Keratinocyte (primary cell): ENCODE measurements at regions not wholly inside any gene's neighbourhood (a gene's known extent, or its start where the extent isn't known, plus 50 kb on each side); places are given as distances from the start of the nearest gene placed in this dataset.
A peak's percentile ranks its signal among the peaks of the same experiment; 100 is the strongest.

Experiments
- DNase-seq: peaks from one replicate; pipeline ENCODE4 v3.0.0-alpha.2; 2011; ENCODE audit warnings: low read depth, missing footprints, low spot score
- FAIRE-seq: peaks from 2 replicates; lab custom pipeline; 2011; peaks lifted over from hg19 to GRCh38; lab: Jason Lieb, UNC
- H2AFZ ChIP-seq: 2 replicates; pipeline ENCODE4 v1.6.0; 2012; ENCODE audit warnings: low read length, control low read depth, inconsistent platforms; ENCODE audit not compliant: control insufficient read depth
- H3K27ac ChIP-seq: 2 replicates; pipeline ENCODE4 v1.5.1; 2011; ENCODE audit warnings: low read length; ENCODE audit not compliant: control insufficient read depth, insufficient read depth
- H3K27me3 ChIP-seq: 3 replicates; pipeline ENCODE4 v1.6.0; 2011; ENCODE audit warnings: low read length; ENCODE audit not compliant: control insufficient read depth, insufficient read depth; ENCODE audit errors: extremely low read depth
- H3K36me3 ChIP-seq, 2 experiments: 2 replicates in 1 of 2; 3 replicates in 1 of 2; pipeline ENCODE4 v1.5.1; 2011; ENCODE audit warnings: low read length in 2 of 2, mild to moderate bottlenecking in 1 of 2; ENCODE audit not compliant: control insufficient read depth in 2 of 2, insufficient read depth in 2 of 2; ENCODE audit errors: extremely low read depth in 1 of 2
- H3K4me1 ChIP-seq: 3 replicates; pipeline ENCODE4 v1.5.1; 2011; ENCODE audit warnings: low read length; ENCODE audit not compliant: control insufficient read depth, insufficient read depth; ENCODE audit errors: extremely low read depth
- H3K4me2 ChIP-seq: 3 replicates; pipeline ENCODE4 v1.6.0; 2011; ENCODE audit warnings: low read depth, low read length; ENCODE audit not compliant: control insufficient read depth, insufficient read depth; ENCODE audit errors: extremely low read depth
- H3K4me3 ChIP-seq, 3 experiments: fragments of 200-600 bp in 1 of 3; sonication (generic) in 1 of 3; 2 replicates in 2 of 3; 3 replicates in 1 of 3; pipeline ENCODE4 v1.5.1; 2011 to 2016; ENCODE audit warnings: low read length in 3 of 3, mild to moderate bottlenecking in 3 of 3, control low read depth in 2 of 3, inconsistent platforms in 1 of 3, low read depth in 1 of 3, mixed read lengths in 1 of 3, mixed run types in 1 of 3, moderate library complexity in 1 of 3; ENCODE audit not compliant: control insufficient read depth in 2 of 3, insufficient read depth in 2 of 3; ENCODE audit errors: extremely low read depth in 1 of 3
- H3K79me2 ChIP-seq: 2 replicates; pipeline ENCODE4 v1.6.0; 2012; ENCODE audit warnings: low read length; ENCODE audit not compliant: control insufficient read depth, insufficient read depth
- H3K9ac ChIP-seq: 3 replicates; pipeline ENCODE4 v1.6.0; 2011; ENCODE audit warnings: low read length; ENCODE audit not compliant: control insufficient read depth, insufficient read depth; ENCODE audit errors: extremely low read depth
- H3K9me1 ChIP-seq: 3 replicates; pipeline ENCODE4 v1.6.0; 2011; ENCODE audit warnings: low read length; ENCODE audit not compliant: control insufficient read depth, insufficient read depth; ENCODE audit errors: extremely low read depth
- H3K9me3 ChIP-seq: 2 replicates; pipeline ENCODE4 v1.5.1; 2012; ENCODE audit warnings: low read depth, low read length; ENCODE audit not compliant: control insufficient read depth
- H4K20me1 ChIP-seq: 3 replicates; pipeline ENCODE4 v1.6.0; 2011; ENCODE audit warnings: low read length; ENCODE audit not compliant: control insufficient read depth, insufficient read depth; ENCODE audit errors: extremely low read depth
- CTCF ChIP-seq, 3 experiments: IDR thresholded peaks in 1 of 3; conservative IDR thresholded peaks in 1 of 3; optimal IDR thresholded peaks in 1 of 3; 2 replicates in 2 of 3; 3 replicates in 1 of 3; pipeline versions ENCODE3 to v1.5.1; 2011; ENCODE audit warnings: low read length in 3 of 3, mild to moderate bottlenecking in 3 of 3, moderate library complexity in 2 of 3, control low read depth in 1 of 3, inconsistent platforms in 1 of 3; ENCODE audit not compliant: insufficient read depth in 2 of 3; ENCODE audit errors: extremely low read depth in 1 of 3
- EZH2 ChIP-seq: IDR thresholded peaks from one replicate; pipeline ENCODE4 v1.6.1; 2012; ENCODE audit warnings: inconsistent platforms, mild to moderate bottlenecking, low read length, moderate library complexity
- dilution Hi-C: fragments of 300-500 bp; cut with MboI; formaldehyde crosslinking; loops from one replicate; pipeline ENCODE4 v1.7.0; 2020; ENCODE audit warnings: low sequenced_read_pairs; ENCODE audit not compliant: extremely low pct_ligation_motif_present

GRCh38 chr5:2674456-2674855, 77.0 kb downstream of the IRX2 start:
- H2AFZ ChIP-seq: no peak overlapping the region
- H3K4me2 ChIP-seq: no peak overlapping the region
- no peaks in the 10 kb centered on the region for H4K20me1 ChIP-seq
- no peak overlapping the region for H3K9ac ChIP-seq
- no peaks in the 10 kb centered on the region for H3K36me3 ChIP-seq
- H3K27ac ChIP-seq: no peak overlapping the region
- TF ChIP-seq EZH2: no peak
- no peak for TF ChIP-seq CTCF (optimal IDR thresholded peaks at IDR 0.05 in 1 of 3, IDR thresholded peaks at IDR 0.05 in 1 of 3, conservative IDR thresholded peaks at IDR 0.05 in 1 of 3; ENCODE audit: extremely low read depth in 1 of 3, insufficient read depth in 2 of 3, low read length in 3 of 3)
- DNase-seq (no peak), FAIRE-seq (no peak)
- no peak overlapping the region for H3K4me3 ChIP-seq
- dilution Hi-C loops: no loop called here
- no peaks in the 10 kb centered on the region for H3K27me3 ChIP-seq
- H3K79me2 ChIP-seq: no peaks in the 10 kb centered on the region
- peaks cover 1% of the 10 kb centered on the region for H3K9me3 ChIP-seq
- H3K9me1 ChIP-seq: no peaks in the 10 kb centered on the region
- H3K4me1 ChIP-seq: peaks cover 15% of the 10 kb centered on the region

DNA sequence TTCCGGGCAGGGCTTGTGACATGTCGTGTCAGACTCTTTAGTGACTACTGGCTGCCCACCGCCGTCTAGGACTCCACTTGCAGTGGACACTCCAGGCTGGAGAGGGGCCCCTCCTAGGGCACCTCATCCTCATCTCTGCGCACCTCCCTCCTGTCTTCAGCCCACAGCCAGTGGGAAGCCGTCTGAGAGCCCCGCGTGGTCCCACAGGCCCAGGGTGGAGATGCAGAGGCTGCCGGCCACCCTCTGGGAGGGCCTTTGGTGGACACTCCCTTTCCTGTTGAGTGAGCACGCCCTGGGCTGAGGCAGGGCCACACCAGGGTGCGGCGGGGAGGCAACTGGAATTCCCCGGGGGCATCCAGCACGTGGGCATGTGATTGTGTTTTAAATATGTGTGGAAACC, 80.5 kb downstream of the IRX2 start:
- no peaks in the 10 kb centered on the region for H3K9me3 ChIP-seq
- FAIRE-seq (peak; percentile 20), DNase-seq (no peak)
- peak overlapping the region; percentile 51 for H2AFZ ChIP-seq
- H3K27me3 ChIP-seq: no peaks in the 10 kb centered on the region
- TF ChIP-seq EZH2 (no peak), CTCF (optimal IDR thresholded peaks at IDR 0.05 in 1 of 3, IDR thresholded peaks at IDR 0.05 in 1 of 3, conservative IDR thresholded peaks at IDR 0.05 in 1 of 3; ENCODE audit: extremely low read depth in 1 of 3, insufficient read depth in 2 of 3, low read length in 3 of 3) (no peak)
- peaks cover 15% of the 10 kb centered on the region for H3K4me1 ChIP-seq
- H3K9ac ChIP-seq: no peak overlapping the region
- H3K36me3 ChIP-seq: no peaks in the 10 kb centered on the region
- dilution Hi-C loops: no loop called here
- no peak overlapping the region for H3K27ac ChIP-seq
- H3K9me1 ChIP-seq: no peaks in the 10 kb centered on the region
- H3K79me2 ChIP-seq: no peaks in the 10 kb centered on the region
- H4K20me1 ChIP-seq: no peaks in the 10 kb centered on the region
- no peak overlapping the region for H3K4me3 ChIP-seq
- H3K4me2 ChIP-seq: peak overlapping the region; percentile 46
